ENCODE measurements at regions not wholly inside any gene's neighbourhood (a gene's known extent, or its start where the extent isn't known, plus 50 kb on each side); places are given as distances from the start of the nearest gene placed in this dataset.

DNA sequence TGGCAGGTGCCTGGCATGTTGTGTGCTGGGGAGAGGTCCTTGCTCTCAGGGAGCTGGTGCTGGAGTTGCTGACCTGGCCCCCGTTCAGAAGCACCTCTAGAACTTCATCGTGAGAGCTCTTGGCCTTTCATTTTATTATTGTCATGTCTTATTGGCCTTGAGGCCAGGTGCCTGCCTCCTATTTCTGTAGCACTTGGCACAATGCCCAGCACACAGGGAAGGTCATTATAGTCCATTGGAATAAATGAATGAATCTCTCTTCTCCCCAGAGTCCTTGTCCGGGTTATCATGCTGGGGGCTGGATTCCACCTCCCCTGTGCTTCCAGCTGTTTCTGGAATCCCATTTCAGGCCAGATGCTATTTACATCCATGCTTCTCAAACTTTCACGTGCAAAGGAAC is 169.2 kb downstream of the HAPSTR1 start:
- Histone ChIP-seq H3K4me3 (no peak overlapping the region), H3K9me3 (no peaks in the 10 kb centered on the region), H3K36me3 (no peaks in the 10 kb centered on the region), H3K27ac (no peak overlapping the region), H3K4me1 (peaks cover 0 to 6% (median 0%) of the 10 kb centered on the region in 4 donors), H3K27me3 (no peaks in the 10 kb centered on the region)
- DNase-seq = peak in 2 of 3 donors; percentile 51 to 55
- TF ChIP-seq POLR2A (IDR thresholded peaks at IDR 0.05) = no peak
- TF ChIP-seq, protein P1, sequence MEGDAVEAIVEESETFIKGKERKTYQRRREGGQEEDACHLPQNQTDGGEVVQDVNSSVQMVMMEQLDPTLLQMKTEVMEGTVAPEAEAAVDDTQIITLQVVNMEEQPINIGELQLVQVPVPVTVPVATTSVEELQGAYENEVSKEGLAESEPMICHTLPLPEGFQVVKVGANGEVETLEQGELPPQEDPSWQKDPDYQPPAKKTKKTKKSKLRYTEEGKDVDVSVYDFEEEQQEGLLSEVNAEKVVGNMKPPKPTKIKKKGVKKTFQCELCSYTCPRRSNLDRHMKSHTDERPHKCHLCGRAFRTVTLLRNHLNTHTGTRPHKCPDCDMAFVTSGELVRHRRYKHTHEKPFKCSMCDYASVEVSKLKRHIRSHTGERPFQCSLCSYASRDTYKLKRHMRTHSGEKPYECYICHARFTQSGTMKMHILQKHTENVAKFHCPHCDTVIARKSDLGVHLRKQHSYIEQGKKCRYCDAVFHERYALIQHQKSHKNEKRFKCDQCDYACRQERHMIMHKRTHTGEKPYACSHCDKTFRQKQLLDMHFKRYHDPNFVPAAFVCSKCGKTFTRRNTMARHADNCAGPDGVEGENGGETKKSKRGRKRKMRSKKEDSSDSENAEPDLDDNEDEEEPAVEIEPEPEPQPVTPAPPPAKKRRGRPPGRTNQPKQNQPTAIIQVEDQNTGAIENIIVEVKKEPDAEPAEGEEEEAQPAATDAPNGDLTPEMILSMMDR (IDR thresholded peaks at IDR 0.05) = no peak

DNA sequence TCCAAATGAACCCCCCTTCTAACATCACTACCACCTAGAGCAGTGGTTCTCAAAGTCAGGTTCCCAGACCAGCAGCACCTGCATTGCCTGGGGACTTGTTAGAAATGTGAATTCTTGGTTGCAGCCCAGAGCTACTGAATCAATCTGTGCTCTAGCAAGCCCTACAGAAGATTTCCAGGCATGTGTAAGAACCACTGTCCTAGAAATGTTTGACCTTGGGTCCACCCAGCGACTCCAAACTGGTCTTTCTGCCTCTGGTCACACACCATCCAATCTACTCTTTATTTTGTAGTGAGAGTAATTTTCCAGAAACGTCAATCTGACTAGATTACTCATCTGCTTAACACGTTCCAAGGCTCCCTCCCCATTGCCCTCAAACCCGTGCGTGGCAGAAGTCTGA is 169.9 kb downstream of the HAPSTR1 start:
- Histone ChIP-seq H3K4me3 (no peak overlapping the region), H3K4me1 (peaks cover 0 to 6% (median 0%) of the 10 kb centered on the region in 4 donors), H3K27me3 (no peaks in the 10 kb centered on the region), H3K36me3 (no peaks in the 10 kb centered on the region), H3K9me3 (no peaks in the 10 kb centered on the region), H3K27ac (no peak overlapping the region)
- no peak for DNase-seq
- TF ChIP-seq POLR2A (IDR thresholded peaks at IDR 0.05) = no peak
- TF ChIP-seq, protein P1 (IDR thresholded peaks at IDR 0.05) = no peak

DNA sequence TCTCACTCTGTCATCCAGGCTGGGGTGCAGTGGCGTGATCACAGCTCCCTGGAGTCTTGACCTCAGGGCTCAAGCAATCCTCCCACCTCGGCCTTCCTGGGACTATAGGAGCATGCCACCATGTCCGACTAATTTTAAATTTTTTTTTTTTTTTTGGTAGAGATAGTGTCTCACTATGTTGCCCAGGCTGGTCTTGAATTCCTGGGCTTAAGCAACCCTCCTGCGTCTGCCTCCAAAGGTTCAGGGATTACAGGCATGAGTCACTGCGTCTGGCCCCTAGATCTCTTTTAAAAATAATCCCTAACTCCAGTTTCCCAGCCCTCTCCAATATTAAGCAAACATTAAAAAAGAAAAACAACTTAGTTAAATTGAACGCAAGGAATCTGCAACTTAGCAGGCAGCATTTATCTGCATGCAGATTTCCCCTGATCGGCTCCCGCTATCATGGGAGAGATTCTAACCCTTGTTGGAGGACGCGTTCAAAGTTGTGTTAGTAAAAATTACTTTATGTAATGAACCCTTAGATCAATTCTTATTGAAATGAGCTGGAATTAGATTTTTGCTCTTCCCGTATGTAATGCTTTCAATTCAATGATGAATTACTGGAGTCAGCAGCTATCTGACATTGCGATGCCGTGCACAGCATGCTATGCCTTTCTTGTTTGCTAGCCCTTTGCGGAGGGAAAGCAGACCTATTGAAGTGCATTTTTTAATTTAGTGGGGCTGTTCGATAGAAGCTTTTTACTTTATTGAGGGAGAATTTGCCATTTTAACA is 171.7 kb downstream of the HAPSTR1 start:
- no peak for DNase-seq
- Histone ChIP-seq H3K4me3 (no peak overlapping the region), H3K4me1 (peaks cover 0 to 6% (median 0%) of the 10 kb centered on the region in 4 donors), H3K27ac (no peak overlapping the region), H3K9me3 (no peaks in the 10 kb centered on the region), H3K27me3 (no peaks in the 10 kb centered on the region), H3K36me3 (no peaks in the 10 kb centered on the region)
- TF ChIP-seq POLR2A (IDR thresholded peaks at IDR 0.05) = no peak
- TF ChIP-seq, protein P1 (IDR thresholded peaks at IDR 0.05) = no peak

DNA sequence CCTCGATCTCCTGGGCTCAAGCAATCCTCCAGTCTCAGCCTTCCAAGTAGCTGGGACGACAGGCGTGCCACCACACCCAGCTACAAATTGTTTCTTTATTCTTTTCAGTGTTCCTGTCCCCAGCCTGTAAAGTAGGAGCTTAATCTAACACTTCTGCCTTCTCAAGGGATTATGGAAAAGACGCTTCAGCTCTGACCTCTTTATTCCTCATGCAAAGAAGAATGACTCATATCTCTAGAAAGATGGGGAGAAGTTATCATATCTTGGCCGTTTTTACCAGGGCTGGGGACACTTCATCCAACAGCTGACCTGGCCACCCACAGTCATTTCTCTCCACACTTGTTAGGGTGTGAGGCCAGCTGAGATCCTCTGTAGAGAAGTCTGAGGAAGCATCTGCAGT is 172.6 kb downstream of the HAPSTR1 start:
- H3K27me3 ChIP-seq = no peaks in the 10 kb centered on the region
- TF ChIP-seq, protein P1 (IDR thresholded peaks at IDR 0.05) = no peak
- no peak for TF ChIP-seq POLR2A (IDR thresholded peaks at IDR 0.05)
- peaks cover 0 to 6% (median 0%) of the 10 kb centered on the region in 4 donors for H3K4me1 ChIP-seq
- no peaks in the 10 kb centered on the region for H3K36me3 ChIP-seq
- no peaks in the 10 kb centered on the region for H3K9me3 ChIP-seq
- no peak overlapping the region for H3K4me3 ChIP-seq
- no peak overlapping the region for H3K27ac ChIP-seq
- no peak for DNase-seq

DNA sequence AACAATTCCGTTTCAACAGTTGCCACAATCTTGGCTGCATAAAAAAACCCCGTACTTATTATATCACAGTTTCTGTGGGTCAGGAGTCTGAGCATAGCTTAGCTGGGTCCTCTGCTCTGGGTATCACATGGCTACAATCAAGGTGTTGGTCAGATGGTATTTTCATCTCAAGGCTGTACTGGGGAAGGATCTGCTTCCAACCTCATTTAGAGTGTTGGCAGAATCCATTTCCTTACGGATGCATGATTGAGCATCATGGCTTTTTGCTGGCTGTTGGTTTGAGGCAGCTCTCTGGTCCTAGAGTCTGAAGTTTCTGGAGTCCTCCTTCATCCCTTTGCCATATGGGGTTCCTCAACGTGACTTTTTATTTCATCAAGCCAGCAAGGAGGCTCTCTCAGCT is 177.0 kb downstream of the HAPSTR1 start:
- no peaks in the 10 kb centered on the region for H3K4me1 ChIP-seq
- H3K36me3 ChIP-seq = no peaks in the 10 kb centered on the region
- no peak overlapping the region for H3K4me3 ChIP-seq
- TF ChIP-seq POLR2A (IDR thresholded peaks at IDR 0.05) = no peak
- TF ChIP-seq, protein P1 (IDR thresholded peaks at IDR 0.05) = no peak
- H3K9me3 ChIP-seq = no peaks in the 10 kb centered on the region
- no peak for DNase-seq
- H3K27me3 ChIP-seq = no peaks in the 10 kb centered on the region
- no peak overlapping the region for H3K27ac ChIP-seq
